Common myeloid progenitor, CD34-positive (primary cell): ENCODE measurements at regions not wholly inside any gene's neighbourhood (a gene's known extent, or its start where the extent isn't known, plus 50 kb on each side); places are given as distances from the start of the nearest gene placed in this dataset.
A peak's percentile ranks its signal among the peaks of the same experiment; 100 is the strongest.

Experiments
- CTCF ChIA-PET: fragments of 350-600 bp; sonication (Branson Sonifier 250); formaldehyde crosslinking; loops from one replicate; lab custom pipeline; 2021; ENCODE audit warnings: antibody characterized with exemption; lab: Charles Lee
- POLR2A ChIA-PET: fragments of 350-600 bp; sonication (Branson Sonifier 250); formaldehyde crosslinking; loops from one replicate; lab custom pipeline; 2021; ENCODE audit warnings: antibody characterized with exemption; lab: Charles Lee
- DNase-seq, 3 donors: peaks; one replicate each; pipeline versions ENCODE4 v3.0.0 to v3.0.0-alpha.2; 2013
- H3K27ac ChIP-seq, 2 experiments: 1 replicate in 1 of 2; 2 replicates in 1 of 2; pipeline ENCODE4 v1.7.0; 2013; ENCODE audit warnings: inconsistent platforms in 2 of 2, low read length in 2 of 2, mild to moderate bottlenecking in 2 of 2, low read depth in 1 of 2, moderate library complexity in 1 of 2; ENCODE audit not compliant: severe bottlenecking in 2 of 2, insufficient read depth in 1 of 2, poor library complexity in 1 of 2
- H3K27me3 ChIP-seq, 5 experiments: replicated peaks in 2 of 5; 1 replicate in 3 of 5; 2 replicates in 2 of 5; pipeline versions ENCODE4 v1.6.1 to v1.7.0; 2013; ENCODE audit warnings: low read length in 4 of 5, mild to moderate bottlenecking in 2 of 5, moderate library complexity in 2 of 5, inconsistent platforms in 1 of 5; ENCODE audit not compliant: insufficient read depth in 5 of 5, control insufficient read depth in 4 of 5
- H3K36me3 ChIP-seq, 4 experiments: 1 replicate in 2 of 4; 2 replicates in 2 of 4; pipeline versions ENCODE4 v1.6.1 to v1.7.0; 2013; ENCODE audit warnings: low read length in 3 of 4, control low read depth in 1 of 4, mild to moderate bottlenecking in 1 of 4; ENCODE audit not compliant: control insufficient read depth in 4 of 4, insufficient read depth in 4 of 4
- H3K4me1 ChIP-seq, 4 experiments: 1 replicate in 3 of 4; 2 replicates in 1 of 4; pipeline versions ENCODE4 v1.6.1 to v1.7.1; 2013; ENCODE audit warnings: low read length in 3 of 4, mild to moderate bottlenecking in 3 of 4, control low read depth in 1 of 4, inconsistent platforms in 1 of 4, moderate library complexity in 1 of 4; ENCODE audit not compliant: control insufficient read depth in 4 of 4, insufficient read depth in 4 of 4; ENCODE audit errors: control extremely low read depth in 1 of 4
- H3K4me3 ChIP-seq, 7 experiments: 1 replicate in 4 of 7; 2 replicates in 3 of 7; pipeline versions ENCODE4 v1.5.1 to v1.7.0; 2013; ENCODE audit warnings: mild to moderate bottlenecking in 7 of 7, low read length in 6 of 7, moderate library complexity in 6 of 7, inconsistent platforms in 2 of 7, low read depth in 2 of 7, control low read depth in 1 of 7; ENCODE audit not compliant: insufficient read depth in 4 of 7, control insufficient read depth in 1 of 7; ENCODE audit errors: extremely low read depth in 1 of 7
- H3K9me3 ChIP-seq, 5 experiments: 1 replicate in 4 of 5; 2 replicates in 1 of 5; pipeline versions ENCODE4 v1.6.1 to v1.7.1; 2013; ENCODE audit warnings: low read length in 4 of 5, mild to moderate bottlenecking in 2 of 5, inconsistent platforms in 1 of 5, low read depth in 1 of 5, moderate library complexity in 1 of 5; ENCODE audit not compliant: control insufficient read depth in 4 of 5, insufficient read depth in 2 of 5; ENCODE audit errors: control extremely low read depth in 1 of 5
- WGBS: methylation state at CpG from one replicate; pipeline ENCODE4 v1.1.5; 2013; ENCODE audit not compliant: insufficient coverage; 5-methylcytosine and 5-hydroxymethylcytosine counted together

GRCh38 chr2:62426154-62426912, 79.7 kb downstream of the TMEM17 start:
- Histone ChIP-seq H3K4me3 (no peak overlapping the region), H3K4me1 (no peaks in the 10 kb centered on the region), H3K27me3 (no peaks in the 10 kb centered on the region), H3K9me3 (no peaks in the 10 kb centered on the region), H3K36me3 (peaks cover 0 to 3% (median 0%) of the 10 kb centered on the region in 4 experiments), H3K27ac (no peak overlapping the region)
- CTCF ChIA-PET = no interaction called here
- POLR2A ChIA-PET = no interaction called here
- 94% methylated on average over 17 of the region's 17 CpGs for WGBS
- no peak for DNase-seq

GRCh38 chr2:62425684-62426083, 80.3 kb downstream of the TMEM17 start:
- WGBS = 100% methylated on average over 2 of the region's 5 CpGs
- CTCF ChIA-PET = no interaction called here

GRCh38 chr2:62424899-62425298, 81.1 kb downstream of the TMEM17 start:
- H3K4me1 ChIP-seq = no peaks in the 10 kb centered on the region
- CTCF ChIA-PET = no interaction called here
- no peaks in the 10 kb centered on the region for H3K27me3 ChIP-seq
- 94% methylated on average over 3 of the region's 6 CpGs for WGBS
- no peak overlapping the region for H3K27ac ChIP-seq
- no peak overlapping the region for H3K4me3 ChIP-seq
- DNase-seq = no peak
- peaks cover 0 to 3% (median 0%) of the 10 kb centered on the region in 5 experiments for H3K9me3 ChIP-seq
- H3K36me3 ChIP-seq = no peaks in the 10 kb centered on the region
- POLR2A ChIA-PET = no interaction called here

More at GRCh38 chr2:62425684-62426083, 80.3 kb downstream of the TMEM17 start:
- no peaks in the 10 kb centered on the region for H3K4me1 ChIP-seq
- no peaks in the 10 kb centered on the region for H3K27me3 ChIP-seq
- no peaks in the 10 kb centered on the region for H3K9me3 ChIP-seq
- no peak for DNase-seq
- H3K36me3 ChIP-seq = no peaks in the 10 kb centered on the region
- H3K27ac ChIP-seq = no peak overlapping the region
- no peak overlapping the region for H3K4me3 ChIP-seq
- POLR2A ChIA-PET = no interaction called here

DNA sequence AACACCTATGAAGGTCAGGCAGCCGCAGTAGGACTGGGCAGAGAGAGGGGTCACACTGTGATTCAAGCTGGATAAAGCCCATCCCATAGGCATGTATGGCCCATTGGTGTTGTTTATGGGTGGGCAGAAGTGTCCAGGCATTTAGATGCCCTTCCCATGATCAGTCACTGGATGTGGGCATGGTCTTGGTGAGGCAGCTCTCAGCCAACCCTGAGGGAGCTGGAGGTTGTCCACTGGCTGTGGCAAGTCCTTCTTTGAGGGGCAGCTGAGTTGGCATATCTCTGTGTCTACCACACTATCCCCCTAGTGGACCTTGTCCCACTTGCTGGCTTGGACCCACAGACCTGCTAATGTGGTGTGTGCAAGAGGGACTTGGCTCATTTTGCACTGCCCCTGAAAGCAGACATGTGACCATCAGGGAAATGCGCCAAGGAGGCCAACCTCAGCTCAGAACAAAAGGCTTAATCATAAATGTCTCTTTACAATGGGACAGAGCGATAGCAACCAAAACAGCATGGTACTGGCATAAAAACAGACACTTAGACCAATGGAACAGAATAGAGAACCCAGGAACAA, 82.0 kb downstream of the TMEM17 start:
- ChIA-PET CTCF (no interaction called here), POLR2A (no interaction called here)
- Histone ChIP-seq H3K36me3 (no peaks in the 10 kb centered on the region), H3K27ac (no peak overlapping the region), H3K4me3 (no peak overlapping the region), H3K4me1 (no peaks in the 10 kb centered on the region), H3K27me3 (no peaks in the 10 kb centered on the region), H3K9me3 (peaks cover 0 to 7% (median 0%) of the 10 kb centered on the region in 5 experiments)
- 97% methylated on average over 3 of the region's 3 CpGs for WGBS
- no peak for DNase-seq

DNA sequence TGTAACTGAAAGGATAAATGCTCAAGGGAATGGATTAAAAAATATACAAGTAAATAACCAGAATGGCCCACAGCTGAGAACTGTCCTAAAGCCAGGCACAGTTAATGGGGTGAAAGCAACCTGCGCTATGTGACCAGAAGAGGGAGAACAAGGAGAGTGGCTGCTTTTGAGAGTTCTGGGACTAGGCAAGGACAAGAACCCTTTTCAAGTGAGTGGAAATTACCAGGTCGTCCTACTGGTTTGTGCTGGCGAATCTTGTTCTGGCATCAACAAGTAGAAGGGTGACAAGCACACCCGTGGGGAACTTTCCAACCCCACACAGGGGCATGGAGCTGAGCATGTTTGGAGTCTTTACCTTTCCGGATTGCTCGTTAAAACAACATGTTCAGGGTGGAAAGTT, 82.8 kb downstream of the TMEM17 start:
- no peak for DNase-seq
- POLR2A ChIA-PET = no interaction called here
- Histone ChIP-seq H3K36me3 (no peaks in the 10 kb centered on the region), H3K4me3 (no peak overlapping the region), H3K4me1 (no peaks in the 10 kb centered on the region), H3K27me3 (no peaks in the 10 kb centered on the region), H3K9me3 (peaks cover 0 to 7% (median 0%) of the 10 kb centered on the region in 5 experiments), H3K27ac (no peak overlapping the region)
- CTCF ChIA-PET = no interaction called here
- WGBS = 96% methylated on average over 5 of the region's 6 CpGs

- CTCF ChIA-PET = interaction anchor here (0.6 to 1.4 kb wide), 3 partner anchors 42 to 422 kb away, joined by 3 to 5 read pairs (median 4); no protein-coding TSS in a partner anchor
- Histone ChIP-seq H3K27me3 (no peaks in the 10 kb centered on the region), H3K36me3 (no peaks in the 10 kb centered on the region), H3K4me3 (no peak overlapping the region), H3K4me1 (peaks cover 0 to 27% (median 18%) of the 10 kb centered on the region in 4 experiments), H3K9me3 (peaks cover 0 to 6% (median 0%) of the 10 kb centered on the region in 5 experiments), H3K27ac (no peak overlapping the region)
- DNase-seq = no peak
- no CpG with 5 or more reads among the region's 2 CpGs for WGBS
- POLR2A ChIA-PET = no interaction called here
Observed at GRCh38 chr2:62415518-62415917, 90.5 kb downstream of the TMEM17 start.

DNA sequence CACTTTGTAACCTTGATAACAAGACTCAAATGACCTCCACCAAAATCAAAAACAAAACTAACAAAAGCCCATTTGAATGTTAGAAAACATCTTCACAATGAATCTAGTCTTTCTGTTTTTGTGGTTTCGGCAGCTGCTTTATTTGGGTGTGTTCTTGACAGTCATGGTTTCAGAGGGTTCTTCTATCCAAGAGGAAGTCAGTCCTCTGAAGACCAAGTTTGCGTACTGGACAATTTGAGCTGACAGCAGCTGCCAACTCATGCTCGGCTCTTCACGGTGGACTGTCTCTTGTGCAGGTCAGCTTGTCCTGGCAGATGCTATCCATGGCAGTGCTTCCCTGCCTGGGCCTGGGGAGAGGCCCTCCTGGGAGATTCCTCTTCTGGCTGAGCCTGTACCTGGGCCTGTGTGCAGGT, 91.0 kb downstream of the TMEM17 start:
- CTCF ChIA-PET = interaction anchor here (0.8 to 1.4 kb wide), 2 partner anchors 43 to 420 kb away, joined by 3 to 5 read pairs; no protein-coding TSS in a partner anchor
- DNase-seq = peak in 2 of 3 donors; percentile 62 to 71
- Histone ChIP-seq H3K27ac (no peak overlapping the region), H3K36me3 (no peaks in the 10 kb centered on the region), H3K27me3 (no peaks in the 10 kb centered on the region), H3K4me3 (no peak overlapping the region), H3K4me1 (peaks cover 0 to 31% (median 22%) of the 10 kb centered on the region in 4 experiments), H3K9me3 (peaks cover 0 to 5% (median 0%) of the 10 kb centered on the region in 5 experiments)
- WGBS = 75% methylated on average over 4 of the region's 4 CpGs
- POLR2A ChIA-PET = no interaction called here
